GM13976 (cell line): ENCODE measurements at regions not wholly inside any gene's neighbourhood (a gene's known extent, or its start where the extent isn't known, plus 50 kb on each side); places are given as distances from the start of the nearest gene placed in this dataset.

Experiments used
- DNase-seq: peaks from one replicate; pipeline ENCODE4 v3.0.0; 2012; ENCODE audit warnings: low spot score
- CTCF ChIP-seq: IDR thresholded peaks from 2 replicates; pipeline ENCODE4 v1.5.1; 2012; ENCODE audit warnings: borderline replicate concordance, mild to moderate bottlenecking; ENCODE audit not compliant: insufficient read depth; ENCODE audit errors: extremely low read depth, missing control alignments, control extremely low read depth
- in situ Hi-C: fragments of 300-500 bp; cut with MboI; formaldehyde crosslinking; loops from one replicate; pipeline ENCODE4 v1.12.0; 2022; ENCODE audit warnings: low sequenced_read_pairs, mixed read lengths, inconsistent platforms; ENCODE audit not compliant: unreplicated experiment

GRCh38 chr4:123081971-123082370 lies 159.6 kb upstream of the NUDT6 start:
- TF ChIP-seq CTCF = no peak
- in situ Hi-C loops = no loop called here
- no peak for DNase-seq

- in situ Hi-C loops = no loop called here
- TF ChIP-seq CTCF = no peak
- no peak for DNase-seq
Measured at GRCh38 chr4:123083646-123084045, 161.2 kb upstream of the NUDT6 start.

GRCh38 chr4:123088501-123088900 lies 166.1 kb upstream of the NUDT6 start:
- in situ Hi-C loops = no loop called here
- DNase-seq = no peak
- no peak for TF ChIP-seq CTCF

GRCh38 chr4:123090886-123091285 lies 168.5 kb upstream of the NUDT6 start:
- TF ChIP-seq CTCF = no peak
- in situ Hi-C loops = no loop called here
- no peak for DNase-seq

GRCh38 chr4:123092586-123092985 lies 170.2 kb upstream of the NUDT6 start:
- in situ Hi-C loops = no loop called here
- no peak for TF ChIP-seq CTCF
- no peak for DNase-seq

GRCh38 chr4:123093236-123093635 lies 170.8 kb upstream of the NUDT6 start:
- no peak for DNase-seq
- no peak for TF ChIP-seq CTCF
- in situ Hi-C loops = no loop called here

GRCh38 chr4:123096038-123096437 lies 173.6 kb upstream of the NUDT6 start:
- DNase-seq = no peak
- in situ Hi-C loops = no loop called here
- TF ChIP-seq CTCF = no peak
